Embryonic facial prominence (tissue), 1 donor: ENCODE measurements at regions not wholly inside any gene's neighbourhood (a gene's known extent, or its start where the extent isn't known, plus 50 kb on each side); places are given as distances from the start of the nearest gene placed in this dataset.

Experiments
- DNase-seq: peaks from one replicate; pipeline ENCODE4 v3.0.0-alpha.2; 2016; ENCODE audit errors: extremely low spot score

DNA sequence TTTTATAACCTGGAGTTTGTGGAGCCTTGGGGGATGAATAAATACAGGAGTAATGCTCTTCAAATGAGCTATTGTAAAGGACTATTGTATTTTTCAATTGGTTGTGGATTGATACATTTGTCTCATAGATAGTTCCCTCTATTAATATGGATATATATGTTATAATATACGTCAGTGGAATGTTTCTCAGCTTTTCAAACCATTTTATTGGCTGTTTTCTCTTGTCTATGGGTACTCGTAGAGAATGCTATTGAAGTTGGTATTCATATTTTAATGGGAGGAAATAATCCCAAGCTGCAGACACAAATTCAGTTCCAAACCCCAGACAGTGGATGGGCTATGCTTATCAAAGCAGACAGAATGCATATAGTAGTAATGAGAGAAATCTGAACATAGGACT lies 181.8 kb upstream of the DAB2 start:
- no peak for DNase-seq

DNA sequence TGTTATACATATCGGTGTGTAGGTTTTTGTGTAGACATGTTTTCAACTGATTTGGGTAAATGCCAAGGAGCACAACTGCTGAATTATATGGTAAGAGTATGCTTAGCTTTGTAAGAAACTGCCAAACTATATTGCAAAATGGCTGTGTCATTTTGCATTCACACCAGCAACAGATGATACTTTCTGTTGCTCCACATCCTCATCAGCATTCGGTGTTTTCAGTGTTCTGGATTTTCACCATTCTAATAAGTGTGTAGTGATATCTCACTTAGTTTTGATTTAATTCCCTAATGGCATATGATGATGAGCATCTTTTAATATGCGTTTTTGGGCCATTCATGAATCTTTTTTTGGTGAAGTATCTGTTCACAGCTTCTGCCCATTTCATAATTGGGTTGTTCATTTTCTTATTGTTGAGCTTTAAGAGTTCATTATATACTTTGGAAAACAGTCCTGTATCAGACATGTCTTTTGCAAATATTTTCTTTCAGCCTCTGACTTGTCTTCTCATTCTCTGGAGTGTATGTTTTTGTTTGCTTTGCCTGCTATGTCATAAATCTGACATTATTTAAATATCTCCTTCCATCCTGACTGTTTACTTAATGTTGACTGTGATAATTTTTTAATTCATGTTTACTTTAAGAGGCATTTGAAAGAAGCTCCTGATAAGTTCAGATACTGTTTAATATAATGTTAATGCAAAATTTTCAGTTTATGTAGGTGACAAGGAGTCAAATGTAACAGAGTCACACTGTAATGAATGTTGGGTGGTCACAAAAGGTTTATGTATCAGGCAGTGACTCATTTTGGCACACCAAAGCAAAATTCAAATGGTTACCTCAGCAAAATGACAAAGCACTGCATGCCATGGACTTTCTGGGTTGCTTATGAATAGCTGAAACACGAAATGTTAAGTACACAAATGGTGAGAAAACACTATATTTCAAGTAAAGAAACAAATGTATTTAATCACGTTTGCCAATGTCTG lies 181.1 kb upstream of the DAB2 start:
- no peak for DNase-seq

DNA sequence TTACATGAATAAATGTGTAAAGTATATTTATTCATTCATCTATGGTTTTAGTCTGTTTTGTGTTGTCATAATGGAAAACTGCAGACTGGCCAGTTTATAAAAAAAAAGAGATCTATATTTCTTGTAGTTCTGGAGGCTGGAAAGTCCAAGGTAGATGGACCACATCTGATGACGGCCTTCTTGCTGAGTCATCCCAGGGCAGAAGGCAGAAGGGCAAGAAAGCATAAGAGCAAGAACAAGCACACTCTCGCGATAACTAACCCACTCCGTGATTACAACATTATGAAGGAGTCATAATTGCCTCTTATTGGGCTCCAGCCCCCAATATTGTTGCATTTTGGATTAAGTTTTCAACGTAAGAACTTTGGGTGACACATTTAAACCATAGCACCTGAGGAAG lies 180.4 kb upstream of the DAB2 start:
- DNase-seq: no peak

DNA sequence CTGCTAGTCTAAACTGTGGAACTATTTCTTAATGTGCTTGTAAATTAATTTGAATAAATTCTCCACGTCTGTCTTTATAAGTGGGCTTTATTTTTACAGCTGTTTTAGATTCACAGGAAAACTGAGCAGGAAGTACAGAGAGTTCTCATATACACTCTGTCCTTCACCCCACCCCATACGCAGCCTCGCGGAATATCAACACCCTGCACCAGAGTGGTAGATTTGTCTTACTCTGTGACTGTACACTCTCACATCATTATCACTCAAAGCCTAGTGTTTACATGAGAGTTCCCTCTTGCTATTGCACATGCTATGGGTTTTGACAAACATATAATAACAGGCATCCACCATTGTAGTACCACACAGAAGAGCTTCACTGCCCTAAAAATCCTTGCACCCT lies 179.7 kb upstream of the DAB2 start:
- no peak for DNase-seq

DNA sequence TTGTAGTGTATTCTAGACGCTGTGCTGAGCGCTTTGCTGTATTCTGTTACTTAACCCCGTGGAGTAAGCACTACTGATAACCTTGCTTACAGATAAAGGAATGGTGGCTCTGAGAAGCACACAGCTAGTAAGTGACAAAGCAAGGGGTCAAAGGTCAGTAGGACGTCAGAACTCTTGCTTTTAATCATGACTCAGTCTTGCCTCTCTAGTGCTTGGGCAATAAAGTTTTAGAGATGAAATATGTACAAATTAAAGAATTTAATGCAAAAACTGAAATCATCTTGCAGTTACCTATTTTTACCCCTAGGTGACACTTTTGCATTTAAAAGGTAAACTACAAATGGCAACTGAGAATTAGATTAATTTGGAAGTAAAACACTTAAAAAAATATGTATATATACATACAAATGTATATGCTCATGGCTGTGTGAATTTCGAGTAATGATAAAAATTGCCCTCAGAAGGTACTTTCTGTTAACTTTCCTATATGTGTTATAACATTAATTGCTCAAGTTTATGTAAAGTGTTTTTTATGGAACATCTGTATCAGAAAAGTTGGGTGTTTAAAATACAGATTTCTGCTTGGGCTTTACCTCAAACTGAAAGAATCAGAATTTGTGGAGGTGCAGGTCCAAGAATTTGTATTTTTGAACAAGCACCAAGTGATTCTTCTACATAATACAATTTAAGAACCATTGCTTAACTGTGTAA lies 175.1 kb upstream of the DAB2 start:
- DNase-seq: no peak

DNA sequence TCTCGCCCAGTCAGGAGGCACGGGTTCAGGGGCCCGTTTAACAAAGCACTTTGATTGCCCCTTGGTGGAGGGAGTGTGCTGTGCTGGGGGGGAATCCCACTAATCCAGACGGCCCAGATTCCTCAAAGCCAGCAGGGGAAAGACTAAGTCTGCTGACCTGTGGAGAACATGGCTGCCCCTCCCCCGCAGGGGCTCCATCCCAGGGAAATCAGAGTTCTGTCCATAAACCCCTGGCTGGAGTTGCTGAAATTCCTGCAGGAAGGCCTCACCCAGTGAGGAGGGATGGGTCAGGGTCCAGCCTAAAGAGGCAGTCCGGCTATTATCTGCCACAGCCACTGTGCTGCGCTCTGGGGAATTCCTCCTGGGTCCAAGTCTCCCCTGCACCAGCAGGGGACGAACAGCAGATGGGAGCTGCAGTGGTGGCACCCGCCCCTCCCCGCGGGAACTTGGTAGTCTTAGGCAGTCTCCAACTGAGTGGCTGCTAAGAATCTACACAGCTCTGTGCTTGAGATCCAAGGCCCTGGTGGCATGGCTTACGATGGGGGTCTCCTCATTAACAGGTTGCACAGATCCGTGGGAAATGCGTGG lies 174.0 kb upstream of the DAB2 start:
- DNase-seq: no peak

DNA sequence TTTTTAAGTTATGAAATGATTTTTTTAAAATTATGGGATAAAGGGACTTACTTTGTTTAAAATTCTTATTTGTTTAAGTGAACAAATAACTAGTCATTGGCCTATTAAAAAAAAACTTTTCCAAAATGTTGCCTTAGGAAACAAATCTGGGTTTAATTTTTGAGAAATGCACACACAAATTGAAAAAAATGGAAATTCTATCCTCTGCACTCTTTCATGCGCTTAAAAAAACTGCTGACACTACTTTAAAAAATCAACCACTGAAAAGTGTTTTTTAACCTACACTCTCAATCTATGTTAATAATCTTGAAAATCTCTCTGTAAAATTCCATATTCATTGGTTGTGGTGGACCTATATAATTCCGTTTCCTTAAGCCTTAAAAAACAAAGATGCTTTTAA lies 163.4 kb upstream of the DAB2 start:
- no peak for DNase-seq

DNA sequence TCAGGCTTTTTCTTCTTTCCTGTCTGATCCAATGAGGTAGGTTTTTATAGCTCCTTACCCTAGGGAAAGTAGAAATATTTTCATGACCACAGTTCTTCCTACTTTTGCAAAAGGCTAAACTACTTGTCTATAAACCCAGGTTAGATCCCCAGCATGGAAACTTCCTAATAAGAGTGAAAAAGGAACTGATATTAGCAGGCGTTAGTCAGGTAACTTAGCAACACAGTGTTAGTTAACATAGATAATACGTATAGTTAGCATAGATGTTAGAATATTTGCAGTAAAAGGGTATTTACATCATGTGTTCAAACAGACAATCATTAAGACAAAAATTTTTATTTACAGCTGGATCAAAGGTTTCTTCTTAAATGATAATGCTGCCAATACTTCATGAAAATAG lies 162.9 kb upstream of the DAB2 start:
- no peak for DNase-seq

DNA sequence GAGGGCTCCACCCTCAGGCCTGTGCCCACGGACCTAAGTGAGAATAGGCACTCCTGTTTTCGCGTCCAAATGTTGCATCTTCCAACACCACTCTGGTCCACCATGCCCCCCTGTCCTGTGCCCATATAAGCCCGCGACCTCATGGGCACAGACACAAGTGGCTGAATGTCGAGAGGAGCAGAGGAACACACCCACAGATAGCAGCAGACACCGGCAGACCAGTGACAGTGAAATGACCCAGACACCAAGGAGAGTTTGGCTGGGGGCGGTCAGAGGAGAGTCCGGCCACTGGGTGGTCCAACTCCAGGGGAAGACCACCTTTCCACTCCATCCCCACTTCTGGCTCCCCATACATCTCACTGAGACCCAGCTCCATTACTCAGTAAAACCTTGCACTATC lies 161.4 kb upstream of the DAB2 start:
- no peak for DNase-seq

DNA sequence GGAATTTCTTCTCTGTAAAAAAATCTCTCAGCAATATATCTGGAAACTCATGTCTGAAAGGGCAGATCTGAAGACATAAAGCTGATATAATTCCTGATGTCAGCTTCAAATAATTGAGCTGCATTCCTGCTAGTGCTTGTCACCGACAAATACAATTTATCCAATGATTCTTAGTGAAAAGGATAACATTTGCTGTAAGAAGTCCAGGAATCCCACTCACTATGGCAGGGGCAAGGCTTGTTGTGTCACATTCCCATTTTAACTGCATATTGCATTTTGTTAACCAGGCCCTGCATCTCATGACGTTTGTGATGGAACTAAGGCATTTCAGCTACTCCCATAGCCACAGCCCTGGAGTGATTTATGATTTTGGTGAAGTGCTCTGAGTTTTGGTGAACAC lies 160.1 kb upstream of the DAB2 start:
- no peak for DNase-seq

DNA sequence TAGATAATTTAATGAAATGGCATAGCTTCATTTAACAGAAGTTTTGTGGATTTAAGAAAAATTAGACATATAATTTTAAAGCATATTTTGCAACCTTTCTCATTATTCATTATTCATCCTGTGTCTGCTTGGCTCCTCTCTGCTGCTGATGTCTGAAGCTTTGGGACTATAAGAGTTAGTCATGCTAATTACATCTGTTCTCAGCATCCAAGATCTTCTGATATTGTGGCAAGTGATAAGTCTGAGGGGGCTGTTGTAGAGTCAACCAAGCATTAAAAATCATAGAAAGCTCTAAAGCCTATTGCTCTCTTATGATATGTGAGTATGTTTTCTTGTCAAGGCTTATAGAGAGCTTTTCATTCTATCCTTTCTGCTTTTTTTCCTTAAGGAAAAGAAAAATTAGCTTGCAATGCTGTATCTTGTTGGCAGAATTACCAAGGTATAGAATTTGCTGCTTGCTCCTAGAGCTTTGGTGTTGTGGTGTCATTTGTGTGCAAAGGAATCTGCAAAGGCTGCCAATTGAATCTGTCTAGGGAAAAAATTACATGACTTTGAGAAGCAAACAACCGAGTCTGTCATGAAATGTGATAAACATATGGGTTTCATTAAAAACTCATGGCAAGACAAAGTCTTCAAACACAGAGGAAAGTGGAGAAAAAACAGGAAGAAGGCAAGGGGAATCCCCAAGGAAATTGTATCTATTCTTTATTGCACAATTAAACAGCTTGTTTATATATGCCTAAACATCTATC lies 156.1 kb upstream of the DAB2 start:
- DNase-seq: peak; percentile 39

DNA sequence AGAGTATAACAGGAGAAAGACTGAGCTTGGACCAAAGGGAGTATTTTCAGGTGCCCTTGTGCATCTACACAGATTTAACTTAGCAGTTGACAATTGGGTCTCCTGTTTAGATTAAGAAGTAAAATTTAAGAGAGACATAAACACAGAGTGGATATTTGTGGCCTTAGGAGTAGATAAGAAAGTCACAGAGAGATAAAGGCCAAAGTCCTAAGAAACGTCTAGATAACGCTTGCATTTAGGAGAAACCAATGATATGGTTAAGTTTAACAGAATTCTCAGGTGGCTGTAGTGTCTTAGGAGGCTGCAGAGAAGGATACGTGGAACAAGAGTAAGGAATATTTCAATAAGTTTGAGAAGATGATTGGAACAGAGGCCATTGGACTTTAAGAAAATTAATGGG lies 155.0 kb upstream of the DAB2 start:
- DNase-seq: no peak

DNA sequence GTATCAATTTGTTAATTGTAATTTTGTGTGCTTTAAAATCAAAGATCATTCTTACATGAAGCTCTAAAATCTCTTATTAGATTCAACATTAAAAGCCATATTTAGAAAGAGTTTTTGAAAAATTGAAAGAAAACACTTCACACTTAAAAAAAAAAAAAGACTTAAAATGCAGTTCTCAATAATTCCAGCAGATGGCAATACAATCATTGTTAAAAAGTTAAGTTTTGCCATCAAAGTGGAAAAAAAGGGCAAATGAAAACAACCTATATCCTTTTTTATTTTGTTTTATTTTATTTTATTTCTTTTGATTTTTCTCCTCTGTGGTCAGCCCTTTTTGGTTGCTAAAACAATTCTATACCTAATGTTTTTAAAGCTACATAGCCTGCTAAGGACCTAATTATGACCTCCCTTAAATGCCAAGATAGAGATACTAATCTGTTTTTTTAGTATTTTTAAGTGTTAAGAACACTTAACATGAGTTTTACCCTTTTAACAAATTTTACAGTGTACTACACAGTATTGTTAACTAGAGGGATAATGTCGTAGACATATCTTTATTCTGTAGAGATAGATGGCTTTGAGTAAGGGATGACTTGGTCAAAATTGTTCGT lies 154.2 kb upstream of the DAB2 start:
- DNase-seq: peak; percentile 41

DNA sequence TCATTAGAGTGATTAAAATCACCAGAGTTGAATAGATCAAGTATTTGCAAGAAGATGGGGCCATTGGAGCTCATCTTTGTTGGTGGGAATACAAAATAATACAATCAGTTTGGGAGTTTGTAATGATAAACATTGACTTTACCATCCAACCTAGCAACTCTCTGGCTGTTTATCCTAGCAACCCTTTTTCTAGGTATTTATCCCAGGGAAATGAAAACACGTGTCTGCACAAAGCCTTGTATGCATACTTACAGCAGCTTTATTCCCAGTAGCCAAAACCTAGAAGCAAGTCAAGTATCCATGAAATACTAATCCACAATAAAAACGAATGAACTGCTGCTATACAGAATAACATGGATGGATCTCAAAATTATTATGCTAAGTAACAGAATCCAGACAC lies 152.7 kb upstream of the DAB2 start:
- no peak for DNase-seq

DNA sequence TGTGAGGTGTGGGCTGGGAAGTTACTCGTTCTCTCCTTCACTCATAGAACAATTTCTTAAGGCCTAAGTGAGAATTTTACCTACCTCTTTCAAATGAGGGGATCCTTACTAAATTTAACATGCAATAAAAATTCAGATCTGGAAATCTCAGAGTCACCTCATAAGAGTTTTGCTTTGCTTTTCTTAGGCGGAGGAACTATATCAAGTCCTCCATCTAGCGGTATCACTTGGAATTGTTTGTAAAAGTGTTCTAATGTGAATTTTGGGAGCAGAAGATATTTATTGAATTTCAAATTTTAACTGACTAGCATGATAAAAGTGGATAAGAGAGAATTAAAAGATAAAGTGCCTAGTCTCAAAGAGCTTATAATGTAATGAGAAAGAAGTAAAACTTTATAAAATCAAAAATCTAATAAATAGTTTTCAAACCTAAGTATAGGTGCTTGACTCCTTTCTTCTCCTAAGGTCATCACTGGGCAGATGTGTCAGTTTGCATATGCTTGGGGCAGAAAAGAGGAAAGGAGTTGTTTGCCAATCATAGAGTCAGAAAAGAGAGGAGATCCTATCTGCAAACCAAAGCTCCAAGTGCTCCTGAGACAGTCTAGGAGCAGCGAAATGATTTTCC lies 145.7 kb upstream of the DAB2 start:
- peak; percentile 59 for DNase-seq

DNA sequence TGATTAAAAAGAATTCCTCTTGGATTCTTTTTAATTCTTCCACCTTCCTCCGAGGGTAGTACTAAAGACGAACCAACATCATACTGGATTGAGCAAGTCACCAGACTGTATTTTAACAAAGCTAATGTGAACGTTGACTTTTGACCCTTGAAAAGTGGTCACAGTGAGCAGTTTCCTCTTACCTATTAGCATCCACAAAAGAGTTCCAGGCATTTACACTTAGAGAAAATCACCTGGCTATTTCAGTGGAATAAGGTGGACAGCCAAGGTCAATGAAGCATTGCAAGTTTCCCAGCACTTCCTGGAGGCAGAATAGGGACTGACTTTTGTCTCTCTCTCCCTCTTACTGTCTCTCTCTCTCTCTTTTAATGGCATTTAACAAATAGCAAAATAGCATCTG lies 145.1 kb upstream of the DAB2 start:
- no peak for DNase-seq

DNA sequence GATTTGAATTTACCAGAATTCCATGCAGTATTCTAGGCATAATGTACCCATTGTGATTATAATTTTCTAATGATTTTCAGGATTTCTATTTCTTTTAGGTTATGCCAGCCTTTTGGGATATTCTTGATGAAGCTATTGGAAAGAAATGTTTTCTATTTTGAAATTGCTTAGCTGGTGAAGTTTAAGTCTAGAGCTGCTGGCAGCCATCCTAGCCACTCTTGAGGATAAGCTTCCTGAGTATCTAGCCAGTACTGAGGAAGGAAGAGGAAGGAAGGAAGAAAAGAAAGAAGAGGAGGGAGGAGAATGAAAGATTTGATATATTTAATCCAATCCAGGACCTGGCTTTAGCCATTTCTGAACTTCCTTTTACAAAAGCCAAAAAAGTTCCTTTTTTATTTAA lies 142.1 kb upstream of the DAB2 start:
- DNase-seq: no peak

DNA sequence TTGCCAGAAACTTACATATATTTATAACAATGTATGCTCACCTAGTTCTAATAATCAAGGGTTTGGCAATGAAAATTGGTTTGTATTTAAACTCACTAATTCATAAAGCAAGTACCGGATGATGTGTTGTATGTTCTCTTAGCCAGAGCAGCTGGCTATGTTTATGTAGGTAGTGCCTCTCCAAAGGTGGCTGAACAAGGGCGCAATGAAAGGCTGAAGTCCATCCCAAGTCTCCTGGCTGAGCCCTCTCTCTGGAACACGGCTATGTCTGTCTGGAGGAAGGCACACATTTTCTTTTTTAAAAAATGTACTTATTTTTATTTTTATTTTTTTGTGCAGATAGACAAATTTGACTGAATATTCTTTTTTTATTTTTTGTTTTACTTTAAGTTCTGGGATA lies 141.2 kb upstream of the DAB2 start:
- DNase-seq: no peak

DNA sequence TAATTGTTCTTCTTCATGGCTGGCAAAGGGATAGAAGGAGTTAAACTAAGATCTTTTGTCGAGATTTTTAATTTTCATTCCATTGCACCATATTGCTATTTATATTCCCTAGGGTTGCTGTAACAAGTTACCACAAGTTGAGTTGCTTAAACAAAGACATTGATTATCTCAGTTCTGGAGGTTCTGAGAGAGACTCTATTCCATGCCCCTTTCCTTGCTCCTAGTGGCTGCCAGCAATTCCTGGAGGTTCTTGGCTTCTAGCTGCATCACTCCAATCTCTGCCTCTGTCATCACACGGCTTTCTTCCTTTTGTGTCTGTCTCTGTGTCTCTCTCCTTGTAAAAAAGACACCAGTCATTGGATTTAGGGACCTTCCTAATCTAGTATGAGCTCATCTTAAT lies 136.6 kb upstream of the DAB2 start:
- no peak for DNase-seq

DNA sequence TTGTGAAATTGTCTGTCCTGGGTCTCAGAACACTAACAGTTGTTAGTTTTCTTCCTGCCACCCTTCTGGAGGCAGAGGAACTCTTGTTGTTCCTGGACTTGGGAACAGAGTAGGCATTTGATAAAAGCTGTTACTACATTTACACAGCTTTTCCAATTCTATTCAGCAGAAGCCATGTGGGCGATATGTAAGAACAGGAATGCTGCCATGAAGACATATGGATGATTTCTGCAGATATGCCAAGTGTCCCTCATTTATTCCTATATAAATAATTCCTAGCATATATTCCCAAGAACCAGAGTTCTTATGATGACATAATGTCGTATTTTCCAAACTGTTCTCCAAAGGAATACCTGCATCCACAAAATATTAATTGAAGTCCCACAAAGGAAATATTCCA lies 135.9 kb upstream of the DAB2 start:
- no peak for DNase-seq

DNA sequence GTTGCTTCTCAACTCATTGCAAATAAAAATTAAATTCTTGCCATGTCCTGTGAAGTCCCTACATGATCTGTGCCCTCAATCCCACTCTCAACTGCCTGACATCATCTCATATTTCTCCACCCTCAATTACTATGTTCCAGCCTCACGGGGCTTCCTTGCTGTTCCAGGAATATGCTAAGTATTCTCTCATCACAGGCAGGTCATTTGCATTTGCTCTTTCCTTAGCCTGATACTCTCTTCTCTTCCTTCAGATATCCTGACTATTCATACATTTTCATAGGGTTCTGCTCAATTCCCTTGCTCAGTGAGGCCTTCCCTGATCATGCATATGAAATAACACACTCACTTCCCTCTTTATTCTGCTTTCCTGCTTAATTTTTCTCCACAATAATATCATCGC lies 135.1 kb upstream of the DAB2 start:
- DNase-seq: no peak
